ENCODE measurements at regions not wholly inside any gene's neighbourhood (a gene's known extent, or its start where the extent isn't known, plus 50 kb on each side); places are given as distances from the start of the nearest gene placed in this dataset.

DNA sequence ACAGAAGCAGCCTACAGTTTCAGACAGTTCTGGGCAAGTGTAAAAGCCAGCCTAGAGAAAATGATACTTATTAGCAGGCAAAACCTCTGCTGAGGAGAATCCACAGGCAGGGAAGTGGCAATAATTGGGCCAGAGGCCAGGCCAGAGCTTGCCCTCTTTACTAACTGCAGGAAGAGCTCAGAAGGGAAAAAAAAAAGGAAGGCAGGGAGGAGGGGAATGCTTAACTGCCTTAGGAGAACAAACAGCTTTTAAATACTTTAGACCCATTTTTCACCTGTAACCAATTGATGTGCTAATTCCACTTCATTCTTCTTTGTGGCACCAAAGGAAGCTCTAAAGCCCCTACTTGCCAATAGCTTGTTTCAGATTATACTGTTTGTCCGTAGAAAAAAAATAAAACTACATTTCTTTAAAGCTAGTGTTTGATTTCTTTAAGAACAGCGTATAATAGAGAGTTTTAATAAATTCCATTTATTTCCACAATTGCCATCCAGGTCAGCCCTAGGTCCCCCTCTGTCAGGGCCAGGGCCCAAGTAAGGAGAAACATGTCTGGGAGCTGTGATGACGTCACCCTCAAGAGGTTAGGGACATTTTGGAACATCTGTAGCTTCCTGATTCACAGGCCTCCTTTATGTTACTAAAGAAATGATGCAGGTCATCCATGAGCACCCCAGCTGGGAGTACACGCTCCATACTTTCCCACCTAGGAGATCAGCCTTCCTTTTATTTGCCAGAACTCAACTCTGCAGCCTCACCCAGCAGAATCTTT lies 384.3 kb downstream of the CDC5L start:
- peak; percentile 67 for DNase-seq

- no peak for DNase-seq
These were observed 385.3 kb downstream of the CDC5L start for GRCh38 chr6:44772838-44773237.

GRCh38 chr6:44775121-44775520 lies 387.6 kb downstream of the CDC5L start:
- DNase-seq, result no peak

DNA sequence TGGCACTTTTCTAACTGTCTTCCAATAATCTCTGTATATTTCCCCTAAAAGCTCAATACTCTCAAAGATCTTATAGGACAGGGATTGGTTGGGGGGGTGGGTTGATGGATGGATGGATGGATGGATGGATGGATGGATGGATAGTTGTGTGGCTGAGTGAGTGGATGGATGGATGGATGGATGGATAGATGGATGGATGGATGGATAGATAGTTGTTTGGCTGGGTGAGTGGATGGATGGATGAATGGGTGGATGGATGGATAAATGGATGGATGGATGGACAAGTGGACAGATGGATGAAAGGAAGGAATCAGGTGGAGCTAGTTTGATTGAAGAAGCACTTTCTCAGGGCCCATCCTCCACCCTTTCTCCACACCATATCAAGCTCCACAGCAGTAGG lies 388.8 kb downstream of the CDC5L start:
- DNase-seq, result no peak

DNA sequence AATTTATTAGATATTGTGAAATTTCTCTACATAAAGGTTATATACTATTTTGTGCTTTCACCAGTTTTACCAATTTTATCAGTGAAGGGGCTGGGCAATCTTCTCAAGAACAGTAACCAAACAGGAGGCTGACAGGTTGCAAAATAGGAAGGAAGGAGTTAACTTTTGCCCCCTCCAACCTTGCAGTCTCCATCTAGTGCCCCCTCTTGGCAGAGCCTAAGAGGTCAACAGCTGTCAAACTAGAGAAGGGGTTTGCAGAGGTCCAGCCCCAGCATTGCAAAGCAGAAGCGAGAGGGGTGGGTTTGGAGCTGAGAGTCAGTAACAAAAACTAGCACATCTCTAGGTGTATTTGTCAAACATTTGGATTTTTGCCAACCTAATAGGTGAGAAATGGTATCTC lies 391.0 kb downstream of the CDC5L start:
- DNase-seq, result no peak
